Urinary bladder (tissue), 3 donors: ENCODE measurements at regions not wholly inside any gene's neighbourhood (a gene's known extent, or its start where the extent isn't known, plus 50 kb on each side); places are given as distances from the start of the nearest gene placed in this dataset.
A peak's percentile ranks its signal among the peaks of the same experiment; 100 is the strongest.

Experiments used
- DNase-seq: peaks from one replicate; pipeline ENCODE4 v3.0.0-alpha.2; 2015; ENCODE audit errors: extremely low spot score
- H3K27ac ChIP-seq: one replicate; pipeline ENCODE4 v1.5.1; 2013; ENCODE audit warnings: low read depth, mild to moderate bottlenecking, moderate library complexity
- H3K36me3 ChIP-seq: one replicate; pipeline ENCODE4 v1.6.1; 2013; ENCODE audit warnings: mild to moderate bottlenecking, moderate library complexity; ENCODE audit not compliant: insufficient read depth
- H3K4me1 ChIP-seq: one replicate; pipeline ENCODE4 v1.6.1; 2013; ENCODE audit warnings: mild to moderate bottlenecking, moderate library complexity; ENCODE audit not compliant: insufficient read depth
- H3K4me3 ChIP-seq: one replicate; pipeline ENCODE4 v1.5.1; 2013; ENCODE audit warnings: low read depth, low read length
- WGBS: extraction: QIAGEN DNeasy Blood & Tissue Kit; methylation state at CpG from one replicate; pipeline ENCODE4 v1.1.7; 2013; 5-methylcytosine and 5-hydroxymethylcytosine counted together
- donor health status: healthy with polysubstance abuse.
- donor health status: healthy.

GRCh38 chr13:73691891-73692290, 442.3 kb downstream of the KLF12 start:
- DNase-seq, result no peak
- 77% methylated on average over 4 of the region's 4 CpGs for WGBS
- no peak overlapping the region for H3K27ac ChIP-seq

GRCh38 chr13:73687929-73688328, 446.3 kb downstream of the KLF12 start:
- Histone ChIP-seq H3K4me3 (no peak overlapping the region), H3K36me3 (no peaks in the 10 kb centered on the region), H3K4me1 (no peaks in the 10 kb centered on the region), H3K27ac (no peak overlapping the region)
- no peak for DNase-seq

More at GRCh38 chr13:73691891-73692290, 442.3 kb downstream of the KLF12 start:
- no peak overlapping the region for H3K4me3 ChIP-seq
- no peaks in the 10 kb centered on the region for H3K36me3 ChIP-seq
- no peaks in the 10 kb centered on the region for H3K4me1 ChIP-seq

GRCh38 chr13:73687087-73687486, 447.1 kb downstream of the KLF12 start:
- H3K36me3 ChIP-seq, result no peaks in the 10 kb centered on the region
- 90% methylated on average over 4 of the region's 4 CpGs for WGBS
- no peak overlapping the region for H3K4me3 ChIP-seq
- no peak overlapping the region for H3K27ac ChIP-seq
- no peak for DNase-seq
- H3K4me1 ChIP-seq, result no peaks in the 10 kb centered on the region

GRCh38 chr13:73684750-73685149, 449.5 kb downstream of the KLF12 start:
- no peaks in the 10 kb centered on the region for H3K4me1 ChIP-seq

GRCh38 chr13:73684286-73684685, 449.9 kb downstream of the KLF12 start:
- Histone ChIP-seq H3K36me3 (no peaks in the 10 kb centered on the region), H3K4me1 (no peaks in the 10 kb centered on the region), H3K27ac (no peak overlapping the region), H3K4me3 (no peak overlapping the region)
- 81% methylated on average over 3 of the region's 3 CpGs for WGBS
- peak; percentile 48 for DNase-seq

More at GRCh38 chr13:73684750-73685149, 449.5 kb downstream of the KLF12 start:
- H3K36me3 ChIP-seq, result no peaks in the 10 kb centered on the region
- 86% methylated on average over 11 of the region's 11 CpGs for WGBS
- no peak for DNase-seq
- peak overlapping the region; percentile 24 for H3K27ac ChIP-seq
- no peak overlapping the region for H3K4me3 ChIP-seq

- Histone ChIP-seq H3K4me1 (no peaks in the 10 kb centered on the region), H3K4me3 (no peak overlapping the region), H3K27ac (no peak overlapping the region), H3K36me3 (no peaks in the 10 kb centered on the region)
- no peak for DNase-seq
- WGBS, result 88% methylated on average over 3 of the region's 3 CpGs
Measured at GRCh38 chr13:73683746-73684145, 450.5 kb downstream of the KLF12 start.

GRCh38 chr13:73681779-73682178, 452.4 kb downstream of the KLF12 start:
- Histone ChIP-seq H3K4me1 (no peaks in the 10 kb centered on the region), H3K36me3 (no peaks in the 10 kb centered on the region), H3K4me3 (no peak overlapping the region), H3K27ac (no peak overlapping the region)
- DNase-seq, result no peak
- WGBS, result 71% methylated on average over 2 of the region's 2 CpGs

- Histone ChIP-seq H3K4me1 (no peaks in the 10 kb centered on the region), H3K36me3 (no peaks in the 10 kb centered on the region), H3K4me3 (no peak overlapping the region), H3K27ac (no peak overlapping the region)
- DNase-seq, result no peak
- 72% methylated on average over 3 of the region's 3 CpGs for WGBS
Measured at GRCh38 chr13:73681015-73681414, 453.2 kb downstream of the KLF12 start.

GRCh38 chr13:73677048-73677601, 457.1 kb downstream of the KLF12 start:
- H3K36me3 ChIP-seq, result no peaks in the 10 kb centered on the region
- H3K27ac ChIP-seq, result peak overlapping the region; percentile 23
- H3K4me3 ChIP-seq, result no peak overlapping the region
- H3K4me1 ChIP-seq, result no peaks in the 10 kb centered on the region
- peak; percentile 43 for DNase-seq
- 55% methylated on average over 4 of the region's 4 CpGs for WGBS

- H3K4me1 ChIP-seq, result no peaks in the 10 kb centered on the region
- H3K4me3 ChIP-seq, result no peak overlapping the region
- H3K36me3 ChIP-seq, result no peaks in the 10 kb centered on the region
- no peak overlapping the region for H3K27ac ChIP-seq
- no peak for DNase-seq
- WGBS, result 39% methylated on average over 2 of the region's 2 CpGs
Measured at GRCh38 chr13:73676550-73677047, 457.6 kb downstream of the KLF12 start.

- Histone ChIP-seq H3K27ac (no peak overlapping the region), H3K4me1 (no peaks in the 10 kb centered on the region), H3K36me3 (no peaks in the 10 kb centered on the region), H3K4me3 (no peak overlapping the region)
- DNase-seq, result no peak
- 95% methylated on average over 4 of the region's 4 CpGs for WGBS
Measured at GRCh38 chr13:73675821-73676220, 458.4 kb downstream of the KLF12 start.

- DNase-seq, result no peak
- H3K36me3 ChIP-seq, result no peaks in the 10 kb centered on the region
- H3K27ac ChIP-seq, result no peak overlapping the region
- WGBS, result 87% methylated on average over 2 of the region's 2 CpGs
- H3K4me1 ChIP-seq, result no peaks in the 10 kb centered on the region
- H3K4me3 ChIP-seq, result no peak overlapping the region
Measured at GRCh38 chr13:73674570-73674969, 459.6 kb downstream of the KLF12 start.

GRCh38 chr13:73673931-73674330, 460.3 kb downstream of the KLF12 start:
- DNase-seq, result no peak
- H3K4me1 ChIP-seq, result no peaks in the 10 kb centered on the region
- WGBS, result 90% methylated on average over 11 of the region's 11 CpGs
- H3K4me3 ChIP-seq, result no peak overlapping the region
- no peaks in the 10 kb centered on the region for H3K36me3 ChIP-seq
- no peak overlapping the region for H3K27ac ChIP-seq

- 28% methylated on average over 3 of the region's 3 CpGs for WGBS
- Histone ChIP-seq H3K4me3 (no peak overlapping the region), H3K36me3 (no peaks in the 10 kb centered on the region), H3K27ac (peak overlapping the region; percentile 18), H3K4me1 (peaks cover 1% of the 10 kb centered on the region)
- DNase-seq, result no peak
Measured at GRCh38 chr13:73672492-73672891, 461.7 kb downstream of the KLF12 start.

GRCh38 chr13:73671732-73672131, 462.5 kb downstream of the KLF12 start:
- 94% methylated on average over 5 of the region's 5 CpGs for WGBS
- Histone ChIP-seq H3K4me3 (no peak overlapping the region), H3K36me3 (no peaks in the 10 kb centered on the region), H3K4me1 (peaks cover 1% of the 10 kb centered on the region), H3K27ac (no peak overlapping the region)
- no peak for DNase-seq
